Astrocyte (in vitro differentiated cells and primary cell): ENCODE measurements at regions not wholly inside any gene's neighbourhood (a gene's known extent, or its start where the extent isn't known, plus 50 kb on each side); places are given as distances from the start of the nearest gene placed in this dataset.

Experiments
- DNase-seq: peaks from one replicate; pipeline ENCODE4 v3.0.0-alpha.2; 2010; ENCODE audit warnings: low read depth
- FAIRE-seq: peaks from 2 replicates; lab custom pipeline; 2011; peaks lifted over from hg19 to GRCh38; lab: Jason Lieb, UNC
- H2AFZ ChIP-seq: 2 replicates; pipeline ENCODE4 v1.6.0; 2012; ENCODE audit warnings: low read depth, low read length, inconsistent platforms
- H3K27ac ChIP-seq: 2 replicates; pipeline ENCODE4 v1.5.1; 2011; ENCODE audit warnings: low read depth, low read length, inconsistent platforms
- H3K27me3 ChIP-seq: 2 replicates; pipeline ENCODE4 v1.6.0; 2011; ENCODE audit warnings: low read length, inconsistent platforms; ENCODE audit not compliant: insufficient read depth
- H3K36me3 ChIP-seq: 2 replicates; pipeline ENCODE4 v1.5.1; 2011; ENCODE audit warnings: low read length, inconsistent platforms; ENCODE audit not compliant: insufficient read depth
- H3K4me1 ChIP-seq: 2 replicates; pipeline ENCODE4 v1.5.1; 2011; ENCODE audit warnings: low read length, inconsistent platforms; ENCODE audit not compliant: insufficient read depth
- H3K4me2 ChIP-seq: 2 replicates; pipeline ENCODE4 v1.6.0; 2012; ENCODE audit warnings: low read length, inconsistent platforms
- H3K4me3 ChIP-seq: 2 replicates; pipeline ENCODE4 v1.5.1; 2011; ENCODE audit warnings: low read depth, mild to moderate bottlenecking, low read length, inconsistent platforms; ENCODE audit not compliant: insufficient read depth
- H3K79me2 ChIP-seq: 2 replicates; pipeline ENCODE4 v1.6.0; 2012; ENCODE audit warnings: mild to moderate bottlenecking, low read length, inconsistent platforms; ENCODE audit not compliant: insufficient read depth
- H3K9ac ChIP-seq: 2 replicates; pipeline ENCODE4 v1.6.0; 2012; ENCODE audit warnings: mild to moderate bottlenecking, low read length, inconsistent platforms
- H3K9me3 ChIP-seq: 2 replicates; pipeline ENCODE4 v1.5.1; 2012; ENCODE audit warnings: low read depth, mild to moderate bottlenecking, low read length, inconsistent platforms; ENCODE audit not compliant: insufficient read depth
- H4K20me1 ChIP-seq: 2 replicates; pipeline ENCODE4 v1.6.0; 2012; ENCODE audit warnings: low read length, inconsistent platforms; ENCODE audit not compliant: insufficient read depth
- H3K27ac Mint-ChIP-seq: one replicate; pipeline ENCODE4 v1.8.0; 2021; ENCODE audit warnings: mild to moderate bottlenecking, mixed read lengths; ENCODE audit not compliant: unreplicated experiment
- H3K27me3 Mint-ChIP-seq: one replicate; pipeline ENCODE4 v1.8.0; 2021; ENCODE audit warnings: low read depth, mixed read lengths; ENCODE audit not compliant: unreplicated experiment
- H3K36me3 Mint-ChIP-seq: one replicate; pipeline ENCODE4 v1.8.0; 2021; ENCODE audit warnings: low read depth, mixed read lengths; ENCODE audit not compliant: unreplicated experiment
- H3K4me1 Mint-ChIP-seq: one replicate; pipeline ENCODE4 v1.8.0; 2021; ENCODE audit warnings: low read depth, mixed read lengths; ENCODE audit not compliant: unreplicated experiment
- H3K4me3 Mint-ChIP-seq: one replicate; pipeline ENCODE4 v1.8.0; 2021; ENCODE audit warnings: mild to moderate bottlenecking, moderate library complexity, mixed read lengths; ENCODE audit not compliant: unreplicated experiment
- H3K9me3 Mint-ChIP-seq: one replicate; pipeline ENCODE4 v1.8.0; 2021; ENCODE audit warnings: mild to moderate bottlenecking, mixed read lengths; ENCODE audit not compliant: unreplicated experiment
- EZH2 ChIP-seq: IDR thresholded peaks from 2 replicates; pipeline ENCODE4 v1.6.1; 2012; ENCODE audit warnings: mild to moderate bottlenecking, low read length, inconsistent platforms; ENCODE audit not compliant: insufficient read depth
- TF ChIP-seq, protein P1 (sequence below): IDR thresholded peaks from 2 replicates; pipeline ENCODE4 v1.5.1; 2011; ENCODE audit warnings: low read depth, mild to moderate bottlenecking, inconsistent platforms, low read length, moderate library complexity; ENCODE audit not compliant: insufficient read depth

DNA sequence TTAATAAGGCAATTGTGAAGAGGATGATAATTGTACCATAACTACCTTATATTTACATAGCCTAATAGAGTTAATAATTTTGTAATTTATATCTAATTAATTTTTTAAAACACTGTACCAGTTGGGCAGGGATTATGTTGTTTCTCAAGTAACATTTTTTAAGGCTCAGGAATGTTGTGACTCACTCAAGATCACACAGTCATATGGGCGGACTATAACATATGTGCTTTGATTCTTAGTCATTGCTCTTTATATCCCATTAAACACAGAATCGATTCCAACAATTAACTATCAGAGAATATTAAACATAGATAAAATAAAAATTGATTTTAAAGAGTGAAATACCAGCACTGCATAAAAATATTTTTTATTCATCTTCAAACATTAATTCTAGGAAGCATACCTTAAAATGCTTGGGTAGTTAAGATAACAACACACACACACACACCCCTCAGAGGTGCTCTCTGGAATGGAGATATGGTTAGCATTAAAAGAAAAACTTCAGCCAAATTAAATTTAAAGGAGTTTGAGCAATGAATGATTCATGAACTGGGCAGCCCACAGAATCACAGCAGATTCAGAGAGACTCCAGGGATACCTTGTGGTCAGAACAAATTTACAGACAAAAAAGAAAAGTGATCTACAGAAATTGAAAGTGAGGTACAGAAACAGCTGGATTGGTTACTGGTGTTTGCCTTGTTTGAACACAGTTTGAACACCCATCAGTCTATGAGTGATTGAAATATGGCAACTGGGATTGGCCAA, 869.4 kb upstream of the ID2 start:
- Histone ChIP-seq H3K4me3 (peak overlapping the region; percentile 19), H3K4me1 (peaks cover 20% of the 10 kb centered on the region), H4K20me1 (no peaks in the 10 kb centered on the region), H3K27ac (peak overlapping the region; percentile 69), H3K27me3 (no peaks in the 10 kb centered on the region), H2AFZ (no peak overlapping the region), H3K9me3 (no peaks in the 10 kb centered on the region), H3K4me2 (peak overlapping the region; percentile 63), H3K9ac (peak overlapping the region; percentile 43), H3K36me3 (no peaks in the 10 kb centered on the region), H3K79me2 (no peaks in the 10 kb centered on the region)
- Mint-ChIP-seq H3K27ac (no peak overlapping the region), H3K4me1 (peaks cover 11% of the 10 kb centered on the region), H3K36me3 (no peaks in the 10 kb centered on the region), H3K9me3 (peaks cover 2% of the 10 kb centered on the region), H3K27me3 (no peaks in the 10 kb centered on the region), H3K4me3 (no peak overlapping the region)
- FAIRE-seq (peak; percentile 74), DNase-seq (peak; percentile 82)
- TF ChIP-seq, protein P1, sequence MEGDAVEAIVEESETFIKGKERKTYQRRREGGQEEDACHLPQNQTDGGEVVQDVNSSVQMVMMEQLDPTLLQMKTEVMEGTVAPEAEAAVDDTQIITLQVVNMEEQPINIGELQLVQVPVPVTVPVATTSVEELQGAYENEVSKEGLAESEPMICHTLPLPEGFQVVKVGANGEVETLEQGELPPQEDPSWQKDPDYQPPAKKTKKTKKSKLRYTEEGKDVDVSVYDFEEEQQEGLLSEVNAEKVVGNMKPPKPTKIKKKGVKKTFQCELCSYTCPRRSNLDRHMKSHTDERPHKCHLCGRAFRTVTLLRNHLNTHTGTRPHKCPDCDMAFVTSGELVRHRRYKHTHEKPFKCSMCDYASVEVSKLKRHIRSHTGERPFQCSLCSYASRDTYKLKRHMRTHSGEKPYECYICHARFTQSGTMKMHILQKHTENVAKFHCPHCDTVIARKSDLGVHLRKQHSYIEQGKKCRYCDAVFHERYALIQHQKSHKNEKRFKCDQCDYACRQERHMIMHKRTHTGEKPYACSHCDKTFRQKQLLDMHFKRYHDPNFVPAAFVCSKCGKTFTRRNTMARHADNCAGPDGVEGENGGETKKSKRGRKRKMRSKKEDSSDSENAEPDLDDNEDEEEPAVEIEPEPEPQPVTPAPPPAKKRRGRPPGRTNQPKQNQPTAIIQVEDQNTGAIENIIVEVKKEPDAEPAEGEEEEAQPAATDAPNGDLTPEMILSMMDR: no peak
- no peak for TF ChIP-seq EZH2

- Histone ChIP-seq H4K20me1 (no peaks in the 10 kb centered on the region), H3K36me3 (no peaks in the 10 kb centered on the region), H3K79me2 (no peaks in the 10 kb centered on the region), H3K9me3 (no peaks in the 10 kb centered on the region), H3K27ac (peak overlapping the region; percentile 69), H3K27me3 (no peaks in the 10 kb centered on the region), H3K4me2 (peak overlapping the region; percentile 63), H3K9ac (no peak overlapping the region), H3K4me3 (no peak overlapping the region), H3K4me1 (peaks cover 20% of the 10 kb centered on the region), H2AFZ (no peak overlapping the region)
- FAIRE-seq: no peak
- Mint-ChIP-seq H3K4me3 (no peak overlapping the region), H3K27me3 (no peaks in the 10 kb centered on the region), H3K9me3 (peaks cover 2% of the 10 kb centered on the region), H3K36me3 (no peaks in the 10 kb centered on the region), H3K27ac (no peak overlapping the region), H3K4me1 (peaks cover 11% of the 10 kb centered on the region)
- TF ChIP-seq, protein P1: no peak
- TF ChIP-seq EZH2: no peak
- DNase-seq: no peak
Observed at GRCh38 chr2:7813541-7814292, 868.1 kb upstream of the ID2 start.
